ENCODE measurements at regions not wholly inside any gene's neighbourhood (a gene's known extent, or its start where the extent isn't known, plus 50 kb on each side); places are given as distances from the start of the nearest gene placed in this dataset.
A peak's percentile ranks its signal among the peaks of the same experiment; 100 is the strongest.
"Not testable (repeated sequence)": the region's sequence is repeated elsewhere in the genome, so short reads cannot be mapped to it uniquely, and the experiment has no call there.

DNA sequence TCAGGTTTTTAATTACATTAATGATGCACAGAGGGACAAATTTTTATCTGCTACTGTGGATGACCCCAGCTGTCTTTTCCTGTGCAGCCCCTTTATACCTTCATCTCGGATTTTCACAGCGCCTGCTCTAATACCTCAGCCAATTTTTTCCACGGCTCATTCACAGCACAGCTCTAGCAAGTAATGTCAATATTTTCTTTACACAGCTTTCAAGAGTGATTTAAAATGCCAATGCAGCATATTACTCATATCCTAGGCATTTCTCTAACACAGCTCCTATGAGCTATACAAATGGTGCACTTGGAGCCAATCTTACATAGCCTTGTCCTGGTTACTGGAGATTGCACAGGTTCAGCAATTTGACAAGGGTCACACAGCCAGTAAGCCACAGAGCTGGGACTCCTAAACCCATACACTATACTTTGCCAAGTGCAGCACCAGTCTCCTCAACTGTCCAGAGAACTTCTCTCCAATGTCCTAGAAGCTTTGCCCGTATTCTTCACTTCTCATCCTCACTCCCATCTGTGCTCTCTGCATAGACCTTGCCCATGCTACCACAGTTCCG is 661.8 kb downstream of the DTWD2 start:
- TF ChIP-seq, protein P1, sequence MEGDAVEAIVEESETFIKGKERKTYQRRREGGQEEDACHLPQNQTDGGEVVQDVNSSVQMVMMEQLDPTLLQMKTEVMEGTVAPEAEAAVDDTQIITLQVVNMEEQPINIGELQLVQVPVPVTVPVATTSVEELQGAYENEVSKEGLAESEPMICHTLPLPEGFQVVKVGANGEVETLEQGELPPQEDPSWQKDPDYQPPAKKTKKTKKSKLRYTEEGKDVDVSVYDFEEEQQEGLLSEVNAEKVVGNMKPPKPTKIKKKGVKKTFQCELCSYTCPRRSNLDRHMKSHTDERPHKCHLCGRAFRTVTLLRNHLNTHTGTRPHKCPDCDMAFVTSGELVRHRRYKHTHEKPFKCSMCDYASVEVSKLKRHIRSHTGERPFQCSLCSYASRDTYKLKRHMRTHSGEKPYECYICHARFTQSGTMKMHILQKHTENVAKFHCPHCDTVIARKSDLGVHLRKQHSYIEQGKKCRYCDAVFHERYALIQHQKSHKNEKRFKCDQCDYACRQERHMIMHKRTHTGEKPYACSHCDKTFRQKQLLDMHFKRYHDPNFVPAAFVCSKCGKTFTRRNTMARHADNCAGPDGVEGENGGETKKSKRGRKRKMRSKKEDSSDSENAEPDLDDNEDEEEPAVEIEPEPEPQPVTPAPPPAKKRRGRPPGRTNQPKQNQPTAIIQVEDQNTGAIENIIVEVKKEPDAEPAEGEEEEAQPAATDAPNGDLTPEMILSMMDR (IDR thresholded peaks at IDR 0.05; ENCODE audit: control extremely low read depth, extremely low read depth), result no peak
- ATAC-seq (ENCODE audit: insufficient read depth, low FRiP score), result peak; percentile 80
- 66 to 75% methylated on average over 5 of the region's 5 CpGs for WGBS, 2 donors

DNA sequence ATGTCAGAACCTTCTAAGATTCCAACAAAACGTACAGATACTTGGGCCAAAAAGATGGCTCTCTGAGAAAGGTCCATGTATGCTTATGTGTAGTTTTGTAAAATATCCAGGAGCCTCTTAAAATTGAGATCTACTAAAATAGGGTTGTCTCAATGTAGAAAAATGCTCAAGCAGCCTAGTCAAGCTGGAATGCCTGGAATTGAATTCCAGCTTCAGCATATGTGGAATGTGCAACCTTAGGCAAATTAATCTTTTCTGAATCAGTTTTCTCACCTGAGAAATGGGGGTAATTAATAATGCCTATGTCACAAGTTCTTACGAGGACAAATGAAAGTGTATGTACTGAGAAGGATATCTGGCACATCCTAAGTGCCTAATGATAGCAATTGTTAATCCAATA is 662.4 kb downstream of the DTWD2 start:
- TF ChIP-seq, protein P1 (IDR thresholded peaks at IDR 0.05; ENCODE audit: control extremely low read depth, extremely low read depth), result no peak
- WGBS, 2 donors, result 56 to 69% methylated on average over 2 of the region's 2 CpGs

More for the DNA sequence above, 661.8 kb downstream of the DTWD2 start:
- no peaks in the 10 kb centered on the region for H3K36me3 ChIP-seq (ENCODE audit: control insufficient read depth in 4 of 4, insufficient read depth in 4 of 4, low read length in 4 of 4)
- H3K9me3 ChIP-seq (ENCODE audit: control insufficient read depth in 4 of 4, insufficient read depth in 3 of 4, low read length in 3 of 4), result peaks cover 0 to 6% (median 2%) of the 10 kb centered on the region in 4 donors
- H3K4me1 ChIP-seq (ENCODE audit: control insufficient read depth in 5 of 5, insufficient read depth in 5 of 5, low read length in 5 of 5), result no peaks in the 10 kb centered on the region
- H3K4me3 ChIP-seq, result no peak overlapping the region
- no peak overlapping the region for H3K27ac ChIP-seq (ENCODE audit: low read depth in 1 of 2, low read length in 1 of 2)
- no peaks in the 10 kb centered on the region for H3K27me3 ChIP-seq (ENCODE audit: control insufficient read depth in 3 of 3, insufficient read depth in 3 of 3, low read length in 2 of 3)
- no peak overlapping the region for H3K9ac ChIP-seq (ENCODE audit: insufficient read depth in 1 of 2, low read length in 2 of 2)
- DNase-seq, result peak in 2 of 3 donors; percentile 11 to 46

DNA sequence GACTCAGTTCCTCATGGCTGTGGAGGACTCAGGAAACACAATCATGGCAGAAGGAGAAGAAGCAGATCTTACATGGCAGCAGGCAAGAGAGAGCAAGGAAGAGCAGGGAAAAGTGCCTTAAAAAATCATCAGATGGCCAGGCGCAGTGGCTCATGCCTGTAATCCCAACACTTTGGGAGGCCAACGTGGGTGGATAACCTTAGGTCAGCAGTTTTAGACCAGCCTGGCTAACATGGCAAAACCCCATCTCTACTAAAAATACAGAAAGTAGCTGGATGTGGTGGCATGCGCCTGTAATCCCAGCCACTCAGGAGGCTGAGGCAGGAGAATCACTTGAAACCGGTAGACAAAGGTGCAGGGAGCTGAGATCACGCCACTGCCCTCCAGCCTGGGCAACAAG is 664.6 kb downstream of the DTWD2 start:
- H3K27me3 ChIP-seq (ENCODE audit: control insufficient read depth in 3 of 3, insufficient read depth in 3 of 3, low read length in 2 of 3); H3K4me3 ChIP-seq; DNase-seq; H3K9me3 ChIP-seq (ENCODE audit: control insufficient read depth in 4 of 4, insufficient read depth in 3 of 4, low read length in 3 of 4); H3K9ac ChIP-seq (ENCODE audit: insufficient read depth in 1 of 2, low read length in 2 of 2); ATAC-seq (ENCODE audit: insufficient read depth, low FRiP score); H3K4me1 ChIP-seq (ENCODE audit: control insufficient read depth in 5 of 5, insufficient read depth in 5 of 5, low read length in 5 of 5); H3K27ac ChIP-seq (ENCODE audit: low read depth in 1 of 2, low read length in 1 of 2); H3K36me3 ChIP-seq (ENCODE audit: control insufficient read depth in 4 of 4, insufficient read depth in 4 of 4, low read length in 4 of 4): not testable (repeated sequence)
- WGBS, 2 donors, result 90 to 96% methylated on average over 5 of the region's 5 CpGs

More for the DNA sequence above, 662.4 kb downstream of the DTWD2 start:
- Histone ChIP-seq H3K4me3 (no peak overlapping the region), H3K4me1 (ENCODE audit: control insufficient read depth in 5 of 5, insufficient read depth in 5 of 5, low read length in 5 of 5) (no peaks in the 10 kb centered on the region), H3K9me3 (ENCODE audit: control insufficient read depth in 4 of 4, insufficient read depth in 3 of 4, low read length in 3 of 4) (peaks cover 0 to 6% (median 2%) of the 10 kb centered on the region in 4 donors), H3K27me3 (ENCODE audit: control insufficient read depth in 3 of 3, insufficient read depth in 3 of 3, low read length in 2 of 3) (no peaks in the 10 kb centered on the region), H3K9ac (ENCODE audit: insufficient read depth in 1 of 2, low read length in 2 of 2) (no peak overlapping the region), H3K27ac (ENCODE audit: low read depth in 1 of 2, low read length in 1 of 2) (no peak overlapping the region), H3K36me3 (ENCODE audit: control insufficient read depth in 4 of 4, insufficient read depth in 4 of 4, low read length in 4 of 4) (no peaks in the 10 kb centered on the region)
- DNase-seq (peak in 1 of 3 donors; percentile 5), ATAC-seq (ENCODE audit: insufficient read depth, low FRiP score) (no peak)

DNA sequence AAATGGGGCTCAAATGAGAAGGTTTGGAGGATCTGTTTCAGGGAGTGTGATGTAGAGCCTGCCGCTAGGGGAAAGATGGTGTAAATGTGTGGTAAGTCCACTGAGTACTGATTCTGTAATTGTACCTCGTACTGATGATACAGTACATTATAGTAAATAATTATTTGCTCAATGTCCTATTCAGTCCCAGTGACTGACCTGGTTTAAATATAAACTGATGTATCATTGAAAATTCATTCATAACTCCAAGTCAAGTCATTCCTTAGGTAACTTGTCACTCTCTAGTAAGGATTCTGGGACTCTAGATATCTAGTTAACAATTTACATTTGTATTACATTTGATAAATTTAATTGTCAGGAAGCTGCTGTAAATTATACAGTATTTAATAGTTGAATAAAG is 667.3 kb downstream of the DTWD2 start:
- ATAC-seq (ENCODE audit: insufficient read depth, low FRiP score) (no peak), DNase-seq (no peak)
- Histone ChIP-seq H3K9me3 (ENCODE audit: control insufficient read depth in 4 of 4, insufficient read depth in 3 of 4, low read length in 3 of 4) (peaks cover 0 to 6% (median 2%) of the 10 kb centered on the region in 4 donors), H3K27ac (ENCODE audit: low read depth in 1 of 2, low read length in 1 of 2) (no peak overlapping the region), H3K4me3 (no peak overlapping the region), H3K4me1 (ENCODE audit: control insufficient read depth in 5 of 5, insufficient read depth in 5 of 5, low read length in 5 of 5) (no peaks in the 10 kb centered on the region), H3K36me3 (ENCODE audit: control insufficient read depth in 4 of 4, insufficient read depth in 4 of 4, low read length in 4 of 4) (no peaks in the 10 kb centered on the region), H3K9ac (ENCODE audit: insufficient read depth in 1 of 2, low read length in 2 of 2) (no peak overlapping the region), H3K27me3 (ENCODE audit: control insufficient read depth in 3 of 3, insufficient read depth in 3 of 3, low read length in 2 of 3) (no peaks in the 10 kb centered on the region)
- 80 to 85% methylated on average over 2 of the region's 2 CpGs for WGBS, 2 donors
- TF ChIP-seq, protein P1 (IDR thresholded peaks at IDR 0.05; ENCODE audit: control extremely low read depth, extremely low read depth), result no peak
